GM12878 (cell line): ENCODE measurements at regions not wholly inside any gene's neighbourhood (a gene's known extent, or its start where the extent isn't known, plus 50 kb on each side); places are given as distances from the start of the nearest gene placed in this dataset.

Source experiments
- ATAC-seq: fragments of 200-7000 bp; cut with Tn5 transposase; 3 replicates; pipeline ENCODE4 v1.9.1; 2020; ENCODE audit warnings: mild to moderate bottlenecking, moderate library complexity
- BruUV-seq: library from RNA; stranded (reverse); fragments of 400-500 nt; replicated peaks from 2 replicates; lab custom pipeline; 2021; lab: Mats Ljungman, UMichigan
- CTCF ChIA-PET: fragments of 300-600 bp; sonication (Branson Sonifier 250); formaldehyde crosslinking; extraction: SDS; loops from one replicate; lab custom pipeline; 2021; ENCODE audit warnings: inconsistent platforms; lab: Yijun Ruan, JAX
- POLR2A ChIA-PET: fragments of 350-600 bp; formaldehyde crosslinking; extraction: SDS; loops from one replicate; lab custom pipeline; 2021; ENCODE audit warnings: inconsistent platforms; lab: Charles Lee
- RAD21 ChIA-PET: fragments of 300-600 bp; sonication (Branson Sonifier 250); formaldehyde crosslinking; loops from one replicate; lab custom pipeline; 2023; ENCODE audit warnings: antibody characterized with exemption; ENCODE audit not compliant: unreplicated experiment; lab: Charles Lee
- SMC1A ChIA-PET: fragments of 300-600 bp; sonication (Branson Sonifier 250); formaldehyde crosslinking; loops from one replicate; lab custom pipeline; 2023; ENCODE audit not compliant: unreplicated experiment, uncharacterized antibody; lab: Charles Lee
- DNase-seq: peaks from one replicate; pipeline ENCODE4 v3.0.0-alpha.2; 2011; ENCODE audit warnings: low read depth, low spot score
- FAIRE-seq: peaks from 3 replicates; lab custom pipeline; 2011; peaks lifted over from hg19 to GRCh38; lab: Jason Lieb, UNC
- H2AFZ ChIP-seq: 2 replicates; pipeline ENCODE4 v1.6.0; 2011; ENCODE audit warnings: low read depth, low read length, control low read depth; ENCODE audit not compliant: control insufficient read depth
- H3K27ac ChIP-seq: 2 replicates; pipeline ENCODE4 v1.5.1; 2011; ENCODE audit warnings: control low read depth; ENCODE audit not compliant: control insufficient read depth, insufficient read depth
- H3K27me3 ChIP-seq, 2 experiments: replicated peaks in 1 of 2; 2 replicates each; pipeline versions ENCODE4 v1.6.0 to v1.6.1; 2011; ENCODE audit warnings: low read length in 1 of 2; ENCODE audit not compliant: control insufficient read depth in 2 of 2, insufficient read depth in 2 of 2
- H3K36me3 ChIP-seq, 2 experiments: 2 replicates each; pipeline ENCODE4 v1.5.1; 2011; ENCODE audit warnings: low read length in 1 of 2; ENCODE audit not compliant: control insufficient read depth in 2 of 2, insufficient read depth in 2 of 2
- H3K4me1 ChIP-seq: 2 replicates; pipeline ENCODE4 v1.6.1; 2011; ENCODE audit warnings: mild to moderate bottlenecking, low read length, moderate library complexity, mixed read lengths; ENCODE audit not compliant: control insufficient read depth, insufficient read depth
- H3K4me2 ChIP-seq: 2 replicates; pipeline ENCODE4 v1.6.0; 2011; ENCODE audit warnings: control low read depth; ENCODE audit not compliant: control insufficient read depth, insufficient read depth
- H3K4me3 ChIP-seq: fragments of 200-600 bp; sonication (generic); 2 replicates; pipeline ENCODE4 v1.5.1; 2016
- H3K79me2 ChIP-seq: 2 replicates; pipeline ENCODE4 v1.6.0; 2011; ENCODE audit warnings: low read length; ENCODE audit not compliant: control insufficient read depth, insufficient read depth
- H3K9ac ChIP-seq: 2 replicates; pipeline ENCODE4 v1.8.0; 2011; ENCODE audit warnings: low read length, control low read depth, mixed read lengths; ENCODE audit not compliant: control insufficient read depth, insufficient read depth
- H3K9me3 ChIP-seq: replicated peaks from 3 replicates; pipeline ENCODE4 v1.5.1; 2011; ENCODE audit warnings: mild to moderate bottlenecking, low read length; ENCODE audit not compliant: control insufficient read depth, insufficient read depth
- H4K20me1 ChIP-seq: 2 replicates; pipeline ENCODE4 v1.6.0; 2011; ENCODE audit not compliant: control insufficient read depth, insufficient read depth
- HSF1 ChIP-seq: fragments of 150-350 bp; IDR thresholded peaks from 2 replicates; pipeline ENCODE4 v1.6.1; 2014; ENCODE audit warnings: mild to moderate bottlenecking, low read depth, low read length
- NBN ChIP-seq: fragments of 450-650 bp; IDR thresholded peaks from 2 replicates; pipeline ENCODE4 v1.6.1; 2016
- RB1 ChIP-seq: fragments of 450-650 bp; formaldehyde crosslinking; IDR thresholded peaks from 2 replicates; pipeline ENCODE4 v1.6.1; 2017; ENCODE audit warnings: mild to moderate bottlenecking, borderline replicate concordance
- RBBP5 ChIP-seq: fragments of 200-600 bp; sonication (generic); conservative IDR thresholded peaks from 2 replicates; pipeline ENCODE4 v1.6.1; 2016
- RCOR1 ChIP-seq: conservative IDR thresholded peaks from 2 replicates; pipeline ENCODE4 v1.6.1; 2012; ENCODE audit warnings: low read depth, low read length, improper control_type of control experiment
- SUPT20H ChIP-seq: IDR thresholded peaks from 2 replicates; pipeline ENCODE4 v1.6.1; 2011; ENCODE audit warnings: low read depth, mild to moderate bottlenecking, low read length, moderate library complexity, borderline replicate concordance; ENCODE audit not compliant: control insufficient read depth
- USF1 ChIP-seq: IDR thresholded peaks from 2 replicates; pipeline ENCODE4 v1.6.1; 2011; ENCODE audit warnings: borderline replicate concordance, low read depth, mild to moderate bottlenecking, moderate library complexity, mixed read lengths, low read length; ENCODE audit not compliant: insufficient read depth; ENCODE audit errors: extremely low read length
- WGBS: methylation state at CpG from one replicate; pipeline ENCODE4 v1.1.6; 2016; ENCODE audit warnings: low lambda C conversion rate; ENCODE audit not compliant: insufficient replicate concordance, insufficient coverage; ENCODE audit errors: missing lambda C conversion rate; 5-methylcytosine and 5-hydroxymethylcytosine counted together
- in situ Hi-C: fragments of 300-500 bp; cut with MboI; formaldehyde crosslinking; loops from 9 replicates; pipeline ENCODE4 v1.14.3; 2018; ENCODE audit warnings: mixed read lengths
- intact Hi-C: fragments of 100-400 bp; cut with micrococcal nuclease; formaldehyde crosslinking; loops from one replicate; pipeline ENCODE4 v1.14.2; 2022; ENCODE audit not compliant: unreplicated experiment
- TF ChIP-seq, protein P1 (sequence below): IDR thresholded peaks from 2 replicates; pipeline ENCODE4 v1.6.1; 2011; ENCODE audit warnings: mild to moderate bottlenecking, low read depth, low read length, moderate library complexity; ENCODE audit not compliant: insufficient replicate concordance

DNA sequence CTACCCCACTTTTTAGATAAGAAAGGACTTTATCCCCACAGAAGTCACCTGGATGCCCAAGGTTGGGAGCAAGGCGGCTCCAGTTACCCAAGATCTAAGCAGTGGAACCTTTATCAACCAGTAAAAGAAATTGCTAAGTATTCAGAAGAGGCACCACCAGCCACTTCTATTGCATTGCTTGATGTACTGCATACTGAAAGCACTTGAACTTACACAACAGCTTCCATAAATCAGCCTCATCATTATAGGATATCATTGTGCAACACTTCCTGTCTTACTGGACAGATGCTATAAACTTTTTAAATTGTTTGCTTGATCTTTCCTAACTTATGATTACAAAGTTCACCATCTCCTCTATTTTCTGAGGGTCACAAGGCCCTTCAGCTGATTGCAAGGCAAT, 642.7 kb upstream of the CXADR start:
- ChIA-PET POLR2A (no interaction called here), RAD21 (no interaction called here)
- no peak for DNase-seq
- no peak overlapping the region for H3K9ac ChIP-seq
- H3K27ac ChIP-seq = no peak overlapping the region
- 42% methylated on average over 1 of the region's 1 CpG for WGBS
- H3K79me2 ChIP-seq = no peaks in the 10 kb centered on the region
- H3K9me3 ChIP-seq = no peaks in the 10 kb centered on the region
- no peak overlapping the region for H3K4me3 ChIP-seq
- H3K36me3 ChIP-seq = no peaks in the 10 kb centered on the region
- TF ChIP-seq HSF1 = no peak
- TF ChIP-seq RB1 = no peak
- TF ChIP-seq RCOR1 = no peak
- TF ChIP-seq, all 136 proteins: peak for 0
- SMC1A ChIA-PET = no interaction called here
- in situ Hi-C loops = no loop called here
- H2AFZ ChIP-seq = no peak overlapping the region
- H3K4me2 ChIP-seq = no peak overlapping the region
- CTCF ChIA-PET = no interaction called here
- no peak for ATAC-seq
- no peaks in the 10 kb centered on the region for H4K20me1 ChIP-seq
- no peaks in the 10 kb centered on the region for H3K4me1 ChIP-seq
- H3K27me3 ChIP-seq = no peaks in the 10 kb centered on the region
- intact Hi-C loops = no loop called here
- BruUV-seq = no TSS peak
- FAIRE-seq = no peak

GRCh38 chr21:16872616-16873015, 640.2 kb upstream of the CXADR start:
- TF ChIP-seq, protein P1, sequence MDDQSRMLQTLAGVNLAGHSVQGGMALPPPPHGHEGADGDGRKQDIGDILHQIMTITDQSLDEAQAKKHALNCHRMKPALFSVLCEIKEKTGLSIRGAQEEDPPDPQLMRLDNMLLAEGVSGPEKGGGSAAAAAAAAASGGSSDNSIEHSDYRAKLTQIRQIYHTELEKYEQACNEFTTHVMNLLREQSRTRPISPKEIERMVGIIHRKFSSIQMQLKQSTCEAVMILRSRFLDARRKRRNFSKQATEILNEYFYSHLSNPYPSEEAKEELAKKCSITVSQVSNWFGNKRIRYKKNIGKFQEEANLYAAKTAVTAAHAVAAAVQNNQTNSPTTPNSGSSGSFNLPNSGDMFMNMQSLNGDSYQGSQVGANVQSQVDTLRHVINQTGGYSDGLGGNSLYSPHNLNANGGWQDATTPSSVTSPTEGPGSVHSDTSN = no peak
- TF ChIP-seq NBN (no peak), USF1 (no peak), RBBP5 (no peak), SUPT20H (no peak)
- TF ChIP-seq, all 136 proteins: peak for 0
- no peaks in the 10 kb centered on the region for H3K4me1 ChIP-seq
- H3K9ac ChIP-seq = no peak overlapping the region
- no peak overlapping the region for H2AFZ ChIP-seq
- ATAC-seq = no peak
- 45% methylated on average over 1 of the region's 1 CpG for WGBS
- no peaks in the 10 kb centered on the region for H3K27me3 ChIP-seq
- no peak for FAIRE-seq
- no peak overlapping the region for H3K27ac ChIP-seq
- POLR2A ChIA-PET = no interaction called here
- no peaks in the 10 kb centered on the region for H3K36me3 ChIP-seq
- DNase-seq = no peak
- intact Hi-C loops = no loop called here
- in situ Hi-C loops = no loop called here
- SMC1A ChIA-PET = no interaction called here
- CTCF ChIA-PET = no interaction called here
- no peak overlapping the region for H3K4me3 ChIP-seq
- H3K4me2 ChIP-seq = no peak overlapping the region
- H3K79me2 ChIP-seq = no peaks in the 10 kb centered on the region
- H4K20me1 ChIP-seq = no peaks in the 10 kb centered on the region
- H3K9me3 ChIP-seq = no peaks in the 10 kb centered on the region
- no TSS peak for BruUV-seq
- RAD21 ChIA-PET = no interaction called here
